Suprapubic skin (tissue), 4 donors: ENCODE measurements at regions not wholly inside any gene's neighbourhood (a gene's known extent, or its start where the extent isn't known, plus 50 kb on each side); places are given as distances from the start of the nearest gene placed in this dataset.

ENCODE experiments used
- CTCF ChIP-seq, 2 donors: fragments of 200-600 bp in 1 of 2; fragments of 450-650 bp in 1 of 2; sonication (generic) in 1 of 2; IDR thresholded peaks; one replicate each; pipeline ENCODE4 v1.5.1; 2016 to 2019; ENCODE audit warnings: antibody characterized with exemption in 2 of 2, mild to moderate bottlenecking in 1 of 2, moderate library complexity in 1 of 2
- EP300 ChIP-seq: sonication (generic); formaldehyde crosslinking; IDR thresholded peaks from one replicate; pipeline ENCODE4 v1.6.1; 2017; ENCODE audit warnings: antibody characterized with exemption
- POLR2A ChIP-seq, 2 donors: fragments of 450-650 bp; IDR thresholded peaks; one replicate each; pipeline ENCODE4 v1.6.1; 2017; ENCODE audit warnings: antibody characterized with exemption in 2 of 2, mild to moderate bottlenecking in 2 of 2, moderate library complexity in 2 of 2
- POLR2AphosphoS5 ChIP-seq, 3 donors: sonication (generic); formaldehyde crosslinking; IDR thresholded peaks; one replicate each; pipeline ENCODE4 v1.6.1; 2017; ENCODE audit warnings: antibody characterized with exemption in 3 of 3

DNA sequence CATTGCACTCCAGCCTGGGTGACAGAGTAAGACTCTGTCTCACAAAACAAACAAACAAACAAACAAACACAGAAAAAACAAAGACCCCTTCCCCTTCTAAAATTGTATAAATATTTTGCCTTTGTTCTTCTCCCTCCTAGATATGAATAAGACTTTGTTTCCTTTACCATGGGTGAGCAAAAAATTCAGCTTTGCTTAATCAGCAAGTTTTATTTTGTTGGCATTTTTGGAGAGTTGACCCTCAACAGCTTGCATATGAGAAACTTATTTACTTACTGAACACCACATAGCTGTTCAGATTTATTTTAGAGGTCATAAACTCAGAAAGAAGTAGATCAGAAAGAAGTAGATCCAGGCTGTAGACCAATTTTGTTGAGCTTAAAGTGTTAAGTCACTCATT lies 395.2 kb upstream of the TOM1L1 start:
- TF ChIP-seq CTCF (IDR thresholded peaks at IDR 0.05) (no peak), POLR2A (IDR thresholded peaks at IDR 0.05) (no peak), EP300 (no peak), POLR2AphosphoS5 (IDR thresholded peaks at IDR 0.05) (no peak)
